Breast epithelium (tissue), 4 donors: ENCODE measurements at regions not wholly inside any gene's neighbourhood (a gene's known extent, or its start where the extent isn't known, plus 50 kb on each side); places are given as distances from the start of the nearest gene placed in this dataset.

ENCODE experiments used
- DNase-seq, 2 donors: peaks; one replicate each; pipeline ENCODE4 v3.0.0-alpha.2; 2019; ENCODE audit warnings: low spot score in 2 of 2
- H3K27ac ChIP-seq, 2 donors: fragments of 200-600 bp; sonication (generic) in 1 of 2; one replicate each; pipeline ENCODE4 v1.5.1; 2016 to 2019; ENCODE audit warnings: mild to moderate bottlenecking in 1 of 2
- H3K27me3 ChIP-seq, 2 donors: fragments of 200-600 bp; sonication (generic) in 1 of 2; one replicate each; pipeline versions ENCODE4 v1.5.1 to v1.6.0; 2017 to 2019; ENCODE audit warnings: control low read depth in 1 of 2, mild to moderate bottlenecking in 1 of 2
- H3K36me3 ChIP-seq: fragments of 200-600 bp; one replicate; pipeline ENCODE4 v1.5.1; 2019
- H3K4me1 ChIP-seq, 2 donors: fragments of 200-600 bp; sonication (generic); one replicate each; pipeline ENCODE4 v1.5.1; 2016 to 2019; ENCODE audit warnings: control low read depth in 1 of 2
- H3K4me3 ChIP-seq, 3 donors: fragments of 200-600 bp; sonication (generic); 1 replicate in 2 of 3; 2 replicates in 1 of 3; pipeline ENCODE4 v1.5.1; 2016 to 2019; ENCODE audit warnings: mild to moderate bottlenecking in 3 of 3, moderate library complexity in 2 of 3
- H3K9me3 ChIP-seq, 2 donors: fragments of 200-600 bp; sonication (generic) in 1 of 2; one replicate each; pipeline ENCODE4 v1.5.1; 2016 to 2019; ENCODE audit warnings: control low read depth in 1 of 2
- CTCF ChIP-seq, 3 donors: fragments of 450-650 bp; IDR thresholded peaks; one replicate each; pipeline ENCODE4 v1.5.1; 2016 to 2017; ENCODE audit warnings: antibody characterized with exemption in 3 of 3, mild to moderate bottlenecking in 3 of 3, moderate library complexity in 3 of 3
- POLR2A ChIP-seq: fragments of 450-650 bp; IDR thresholded peaks from one replicate; pipeline ENCODE4 v1.6.1; 2016; ENCODE audit warnings: antibody characterized with exemption, mild to moderate bottlenecking, moderate library complexity
- POLR2AphosphoS5 ChIP-seq, 3 donors: sonication (generic); formaldehyde crosslinking; IDR thresholded peaks; one replicate each; pipeline ENCODE4 v1.6.1; 2017; ENCODE audit warnings: antibody characterized with exemption in 3 of 3
- intact Hi-C: fragments of 100-400 bp; cut with DNase I; formaldehyde crosslinking; loops from one replicate; pipeline ENCODE4 v1.15.1; 2023; ENCODE audit warnings: low total_unique reads

GRCh38 chr15:52893338-52893737 lies 103.2 kb upstream of the ONECUT1 start:
- intact Hi-C loops: no loop called here
- H3K4me1 ChIP-seq: no peaks in the 10 kb centered on the region
- no peaks in the 10 kb centered on the region for H3K36me3 ChIP-seq
- H3K4me3 ChIP-seq: no peak overlapping the region
- H3K27me3 ChIP-seq: peaks cover 0 to 5% of the 10 kb centered on the region in 2 donors
- DNase-seq: no peak
- no peak overlapping the region for H3K27ac ChIP-seq
- no peaks in the 10 kb centered on the region for H3K9me3 ChIP-seq
- no peak for TF ChIP-seq POLR2AphosphoS5 (IDR thresholded peaks at IDR 0.05)

GRCh38 chr15:52879904-52880303 lies 89.8 kb upstream of the ONECUT1 start:
- no peak for TF ChIP-seq POLR2A
- TF ChIP-seq CTCF (IDR thresholded peaks at IDR 0.05): no peak
- TF ChIP-seq POLR2AphosphoS5 (IDR thresholded peaks at IDR 0.05): no peak
- Histone ChIP-seq H3K9me3 (no peaks in the 10 kb centered on the region), H3K27me3 (peaks cover 0 to 3% of the 10 kb centered on the region in 2 donors), H3K27ac (no peak overlapping the region), H3K4me3 (no peak overlapping the region), H3K36me3 (no peaks in the 10 kb centered on the region), H3K4me1 (no peaks in the 10 kb centered on the region)
- no peak for DNase-seq
- intact Hi-C loops: no loop called here

GRCh38 chr15:52879145-52879544 lies 89.0 kb upstream of the ONECUT1 start:
- intact Hi-C loops: no loop called here
- Histone ChIP-seq H3K27me3 (peaks cover 0 to 4% of the 10 kb centered on the region in 2 donors), H3K9me3 (no peaks in the 10 kb centered on the region), H3K4me3 (no peak overlapping the region), H3K27ac (no peak overlapping the region), H3K4me1 (no peaks in the 10 kb centered on the region), H3K36me3 (no peaks in the 10 kb centered on the region)
- no peak for DNase-seq
- no peak for TF ChIP-seq POLR2A
- TF ChIP-seq CTCF (IDR thresholded peaks at IDR 0.05): no peak
- TF ChIP-seq POLR2AphosphoS5 (IDR thresholded peaks at IDR 0.05): no peak

- no peaks in the 10 kb centered on the region for H3K4me1 ChIP-seq
- TF ChIP-seq CTCF (IDR thresholded peaks at IDR 0.05) (no peak), POLR2AphosphoS5 (IDR thresholded peaks at IDR 0.05) (no peak), POLR2A (no peak)
- H3K27ac ChIP-seq: no peak overlapping the region
- H3K36me3 ChIP-seq: no peaks in the 10 kb centered on the region
- intact Hi-C loops: no loop called here
- H3K27me3 ChIP-seq: peaks cover 0 to 4% of the 10 kb centered on the region in 2 donors
- no peak for DNase-seq
- no peak overlapping the region for H3K4me3 ChIP-seq
- no peaks in the 10 kb centered on the region for H3K9me3 ChIP-seq
These were observed 87.0 kb upstream of the ONECUT1 start for GRCh38 chr15:52876991-52877663.

GRCh38 chr15:52872036-52872818 lies 82.1 kb upstream of the ONECUT1 start:
- TF ChIP-seq POLR2A: no peak
- TF ChIP-seq CTCF (IDR thresholded peaks at IDR 0.05): no peak
- no peak for TF ChIP-seq POLR2AphosphoS5 (IDR thresholded peaks at IDR 0.05)
- no peak for DNase-seq
- Histone ChIP-seq H3K27ac (no peak overlapping the region), H3K36me3 (no peaks in the 10 kb centered on the region), H3K4me3 (no peak overlapping the region), H3K9me3 (no peaks in the 10 kb centered on the region), H3K27me3 (peaks cover 0 to 12% of the 10 kb centered on the region in 2 donors), H3K4me1 (no peaks in the 10 kb centered on the region)
- intact Hi-C loops: no loop called here
